Hematopoietic multipotent progenitor cell treated with erythropoietin and hydrocortisone succinate and interleukin-3 and kit ligand, for 15 days (in vitro differentiated cells): ENCODE measurements at regions not wholly inside any gene's neighbourhood (a gene's known extent, or its start where the extent isn't known, plus 50 kb on each side); places are given as distances from the start of the nearest gene placed in this dataset.

ENCODE experiments used
- DNase-seq: peaks from one replicate; pipeline ENCODE4 v3.0.0-alpha.2; 2015; ENCODE audit warnings: low spot score

GRCh38 chr6:91366781-91367180, 779.9 kb upstream of the MAP3K7 start:
- DNase-seq = no peak

GRCh38 chr6:91358986-91359385, 772.1 kb upstream of the MAP3K7 start:
- DNase-seq = no peak

- DNase-seq = no peak
These were observed 766.0 kb upstream of the MAP3K7 start for GRCh38 chr6:91352878-91353277.

GRCh38 chr6:91352321-91352720, 765.4 kb upstream of the MAP3K7 start:
- no peak for DNase-seq

GRCh38 chr6:91350146-91350908, 763.5 kb upstream of the MAP3K7 start:
- DNase-seq = no peak

- no peak for DNase-seq
These were observed 754.6 kb upstream of the MAP3K7 start for GRCh38 chr6:91341473-91341872.

- no peak for DNase-seq
These were observed 754.1 kb upstream of the MAP3K7 start for GRCh38 chr6:91340896-91341395.

- no peak for DNase-seq
These were observed 751.1 kb upstream of the MAP3K7 start for GRCh38 chr6:91337967-91338366.

GRCh38 chr6:91330896-91331295, 744.0 kb upstream of the MAP3K7 start:
- no peak for DNase-seq

GRCh38 chr6:91328241-91328640, 741.4 kb upstream of the MAP3K7 start:
- DNase-seq = no peak

GRCh38 chr6:91324711-91325110, 737.8 kb upstream of the MAP3K7 start:
- no peak for DNase-seq

GRCh38 chr6:91317984-91318383, 731.1 kb upstream of the MAP3K7 start:
- DNase-seq = no peak

- DNase-seq = no peak
These were observed 730.5 kb upstream of the MAP3K7 start for GRCh38 chr6:91317247-91317835.

- DNase-seq = no peak
These were observed 723.3 kb upstream of the MAP3K7 start for GRCh38 chr6:91310178-91310577.

- DNase-seq = no peak
These were observed 718.9 kb upstream of the MAP3K7 start for GRCh38 chr6:91305755-91306154.

GRCh38 chr6:91304521-91304920, 717.6 kb upstream of the MAP3K7 start:
- DNase-seq = no peak

GRCh38 chr6:91303326-91303725, 716.5 kb upstream of the MAP3K7 start:
- no peak for DNase-seq

GRCh38 chr6:91299544-91300491, 712.9 kb upstream of the MAP3K7 start:
- no peak for DNase-seq

- no peak for DNase-seq
These were observed 711.8 kb upstream of the MAP3K7 start for GRCh38 chr6:91298543-91299145.

GRCh38 chr6:91293395-91293794, 706.5 kb upstream of the MAP3K7 start:
- DNase-seq = no peak

- DNase-seq = no peak
These were observed 704.2 kb upstream of the MAP3K7 start for GRCh38 chr6:91291071-91291470.

GRCh38 chr6:91288741-91289140, 701.9 kb upstream of the MAP3K7 start:
- DNase-seq = no peak
